Neural crest cell (in vitro differentiated cells): ENCODE measurements at regions not wholly inside any gene's neighbourhood (a gene's known extent, or its start where the extent isn't known, plus 50 kb on each side); places are given as distances from the start of the nearest gene placed in this dataset.

Experiments
- DNase-seq: peaks from one replicate; pipeline ENCODE4 v3.0.0; 2021; ENCODE audit warnings: low read depth, mixed read lengths, low spot score
- H3K27ac Mint-ChIP-seq: one replicate; pipeline ENCODE4 v1.8.0; 2021; ENCODE audit warnings: mild to moderate bottlenecking, mixed read lengths; ENCODE audit not compliant: unreplicated experiment
- H3K27me3 Mint-ChIP-seq: 2 replicates; pipeline ENCODE4 v1.8.0; 2021; ENCODE audit warnings: low read depth, mild to moderate bottlenecking, mixed read lengths
- H3K36me3 Mint-ChIP-seq: 2 replicates; pipeline ENCODE4 v1.8.0; 2021; ENCODE audit warnings: low read depth, mild to moderate bottlenecking, mixed read lengths
- H3K4me1 Mint-ChIP-seq: 2 replicates; pipeline ENCODE4 v1.8.0; 2021; ENCODE audit warnings: mixed read lengths
- H3K4me3 Mint-ChIP-seq: one replicate; pipeline ENCODE4 v1.8.0; 2021; ENCODE audit warnings: mild to moderate bottlenecking, mixed read lengths
- H3K9me3 Mint-ChIP-seq: 2 replicates; pipeline ENCODE4 v1.8.0; 2021; ENCODE audit warnings: mixed read lengths
- CTCF ChIP-seq: fragments of 200-600 bp; sonication (generic); conservative IDR thresholded peaks from 2 replicates; pipeline ENCODE4 v1.5.0; 2021; ENCODE audit warnings: antibody characterized with exemption, mild to moderate bottlenecking

- no peak for DNase-seq
- TF ChIP-seq CTCF: no peak
- no peaks in the 10 kb centered on the region for H3K27me3 Mint-ChIP-seq
- H3K9me3 Mint-ChIP-seq: no peaks in the 10 kb centered on the region
- no peak overlapping the region for H3K27ac Mint-ChIP-seq
- H3K4me1 Mint-ChIP-seq: no peaks in the 10 kb centered on the region
- no peak overlapping the region for H3K4me3 Mint-ChIP-seq
- no peaks in the 10 kb centered on the region for H3K36me3 Mint-ChIP-seq
Measured at GRCh38 chr6:150465610-150466009, 96.8 kb downstream of the IYD start.

- no peak for TF ChIP-seq CTCF
- DNase-seq: no peak
- H3K4me1 Mint-ChIP-seq: no peaks in the 10 kb centered on the region
- no peak overlapping the region for H3K4me3 Mint-ChIP-seq
- no peaks in the 10 kb centered on the region for H3K9me3 Mint-ChIP-seq
- H3K36me3 Mint-ChIP-seq: no peaks in the 10 kb centered on the region
- H3K27ac Mint-ChIP-seq: no peak overlapping the region
- no peaks in the 10 kb centered on the region for H3K27me3 Mint-ChIP-seq
Measured at GRCh38 chr6:150466196-150466595, 97.4 kb downstream of the IYD start.

- Mint-ChIP-seq H3K4me3 (no peak overlapping the region), H3K27me3 (no peaks in the 10 kb centered on the region), H3K27ac (no peak overlapping the region), H3K4me1 (no peaks in the 10 kb centered on the region), H3K36me3 (no peaks in the 10 kb centered on the region), H3K9me3 (no peaks in the 10 kb centered on the region)
- no peak for DNase-seq
- TF ChIP-seq CTCF: no peak
Measured at GRCh38 chr6:150470131-150470530, 101.3 kb downstream of the IYD start.

GRCh38 chr6:150470960-150471665 is 102.3 kb downstream of the IYD start:
- H3K4me1 Mint-ChIP-seq: no peaks in the 10 kb centered on the region
- no peak overlapping the region for H3K27ac Mint-ChIP-seq
- no peaks in the 10 kb centered on the region for H3K36me3 Mint-ChIP-seq
- no peak overlapping the region for H3K4me3 Mint-ChIP-seq
- no peaks in the 10 kb centered on the region for H3K27me3 Mint-ChIP-seq
- no peak for DNase-seq
- H3K9me3 Mint-ChIP-seq: no peaks in the 10 kb centered on the region
- no peak for TF ChIP-seq CTCF

DNA sequence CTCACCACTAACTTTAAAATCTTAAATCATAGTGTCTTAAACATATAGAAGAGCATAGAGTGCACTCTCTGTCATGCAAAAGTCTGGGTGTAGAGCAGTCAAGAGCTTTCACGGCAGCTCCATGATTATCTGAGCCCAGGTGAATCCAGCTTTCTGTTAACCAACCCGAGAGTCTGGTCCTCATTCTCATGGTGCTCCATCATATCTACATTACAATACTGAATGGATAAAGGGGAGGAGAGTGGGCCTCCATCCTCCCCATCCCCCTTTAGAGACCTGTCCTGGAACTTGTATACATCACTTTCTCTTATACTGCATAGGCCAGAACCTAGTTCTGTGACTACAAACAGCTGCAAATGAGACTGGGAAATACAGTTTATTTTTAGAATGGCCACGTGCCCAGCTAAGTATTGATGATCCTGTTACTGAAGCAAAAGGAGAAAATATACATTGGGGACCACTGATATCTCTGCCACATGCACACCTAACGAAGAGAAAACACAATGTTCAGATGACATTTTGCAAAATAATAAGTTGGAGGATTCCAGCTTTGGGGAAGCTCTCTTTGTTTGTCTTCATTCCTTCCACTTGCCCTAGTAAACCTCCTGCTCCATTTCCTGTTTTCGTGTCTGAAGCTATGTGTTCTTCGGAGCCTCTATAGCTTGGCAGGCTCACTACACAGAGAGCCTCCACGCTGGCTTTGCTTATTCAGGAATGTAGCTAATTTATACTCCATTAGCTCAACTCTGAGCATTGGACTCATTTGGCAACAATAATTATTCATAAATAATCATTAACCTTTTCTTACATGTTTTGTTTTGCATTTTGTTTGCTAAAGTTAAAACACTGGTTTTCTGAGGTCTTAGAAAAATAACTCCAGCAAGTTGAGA is 110.1 kb downstream of the IYD start:
- no peaks in the 10 kb centered on the region for H3K36me3 Mint-ChIP-seq
- no peak overlapping the region for H3K4me3 Mint-ChIP-seq
- peaks cover 8% of the 10 kb centered on the region for H3K4me1 Mint-ChIP-seq
- H3K27ac Mint-ChIP-seq: no peak overlapping the region
- no peak for TF ChIP-seq CTCF
- H3K9me3 Mint-ChIP-seq: peaks cover 3% of the 10 kb centered on the region
- no peaks in the 10 kb centered on the region for H3K27me3 Mint-ChIP-seq
- no peak for DNase-seq
